Muscle layer of duodenum (tissue), 2 donors: ENCODE measurements at regions not wholly inside any gene's neighbourhood (a gene's known extent, or its start where the extent isn't known, plus 50 kb on each side); places are given as distances from the start of the nearest gene placed in this dataset.
"Not testable (repeated sequence)": the region's sequence is repeated elsewhere in the genome, so short reads cannot be mapped to it uniquely, and the experiment has no call there.

ENCODE experiments used
- H3K27ac ChIP-seq: one replicate; pipeline ENCODE4 v1.7.0; 2013; ENCODE audit warnings: mild to moderate bottlenecking, low read length
- H3K27me3 ChIP-seq: one replicate; pipeline ENCODE4 v1.7.0; 2013; ENCODE audit warnings: low read depth, mild to moderate bottlenecking, control low read depth, low read length
- H3K36me3 ChIP-seq, 2 donors: one replicate each; pipeline ENCODE4 v1.7.0; 2013; ENCODE audit warnings: low read length in 2 of 2, control low read depth in 1 of 2, mild to moderate bottlenecking in 1 of 2; ENCODE audit not compliant: insufficient read depth in 2 of 2, control insufficient read depth in 1 of 2
- H3K4me1 ChIP-seq, 2 donors: one replicate each; pipeline ENCODE4 v1.7.0; 2013; ENCODE audit warnings: low read length in 2 of 2, mild to moderate bottlenecking in 2 of 2, control low read depth in 1 of 2, moderate library complexity in 1 of 2; ENCODE audit not compliant: insufficient read depth in 2 of 2, control insufficient read depth in 1 of 2
- H3K4me3 ChIP-seq, 2 donors: one replicate each; pipeline ENCODE4 v1.7.0; 2013; ENCODE audit warnings: low read length in 2 of 2, low read depth in 1 of 2, mild to moderate bottlenecking in 1 of 2
- H3K9me3 ChIP-seq, 2 donors: one replicate each; pipeline ENCODE4 v1.7.0; 2013; ENCODE audit warnings: low read length in 2 of 2, control low read depth in 1 of 2, mild to moderate bottlenecking in 1 of 2; ENCODE audit not compliant: control insufficient read depth in 1 of 2
- donor health status: healthy.

DNA sequence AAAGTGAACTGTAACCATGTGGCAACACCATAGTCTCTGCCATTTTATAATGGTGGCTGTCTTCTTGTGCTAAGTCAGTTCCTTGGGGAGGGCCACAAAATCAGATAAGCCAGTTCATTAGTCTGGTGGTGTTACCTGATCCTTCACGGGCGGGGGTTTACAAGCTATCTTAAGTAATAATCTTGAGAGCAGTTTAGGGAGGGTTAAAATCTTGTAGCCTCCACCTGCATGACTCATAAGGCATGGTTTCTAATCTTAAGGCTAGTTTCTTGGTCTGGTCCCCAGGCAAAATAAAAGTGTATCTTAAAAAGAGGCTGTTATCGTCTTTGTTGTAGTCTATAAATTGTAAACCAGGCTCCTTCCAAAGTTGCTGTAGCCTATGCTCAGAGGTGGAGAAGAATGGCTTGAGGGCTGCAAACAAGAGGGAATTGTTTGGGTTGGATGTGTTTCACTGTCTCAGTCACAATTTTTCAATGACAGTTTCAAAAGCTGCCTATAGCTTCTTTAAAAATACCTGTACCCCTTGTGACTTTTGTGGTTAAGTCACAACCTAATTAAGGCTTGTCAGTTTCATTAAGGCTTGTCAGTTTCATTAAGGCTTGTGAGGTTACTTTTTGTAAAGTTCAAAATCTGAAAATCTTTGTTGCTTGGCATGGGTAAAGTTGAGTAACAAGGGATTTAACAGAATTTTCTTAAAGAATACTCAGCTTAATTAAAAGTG lies 135.7 kb downstream of the RPS4Y2 start:
- Histone ChIP-seq H3K27me3 (no peaks in the 10 kb centered on the region), H3K36me3 (no peaks in the 10 kb centered on the region), H3K27ac (no peak overlapping the region), H3K9me3 (no peaks in the 10 kb centered on the region), H3K4me3 (no peak overlapping the region), H3K4me1 (no peaks in the 10 kb centered on the region)

DNA sequence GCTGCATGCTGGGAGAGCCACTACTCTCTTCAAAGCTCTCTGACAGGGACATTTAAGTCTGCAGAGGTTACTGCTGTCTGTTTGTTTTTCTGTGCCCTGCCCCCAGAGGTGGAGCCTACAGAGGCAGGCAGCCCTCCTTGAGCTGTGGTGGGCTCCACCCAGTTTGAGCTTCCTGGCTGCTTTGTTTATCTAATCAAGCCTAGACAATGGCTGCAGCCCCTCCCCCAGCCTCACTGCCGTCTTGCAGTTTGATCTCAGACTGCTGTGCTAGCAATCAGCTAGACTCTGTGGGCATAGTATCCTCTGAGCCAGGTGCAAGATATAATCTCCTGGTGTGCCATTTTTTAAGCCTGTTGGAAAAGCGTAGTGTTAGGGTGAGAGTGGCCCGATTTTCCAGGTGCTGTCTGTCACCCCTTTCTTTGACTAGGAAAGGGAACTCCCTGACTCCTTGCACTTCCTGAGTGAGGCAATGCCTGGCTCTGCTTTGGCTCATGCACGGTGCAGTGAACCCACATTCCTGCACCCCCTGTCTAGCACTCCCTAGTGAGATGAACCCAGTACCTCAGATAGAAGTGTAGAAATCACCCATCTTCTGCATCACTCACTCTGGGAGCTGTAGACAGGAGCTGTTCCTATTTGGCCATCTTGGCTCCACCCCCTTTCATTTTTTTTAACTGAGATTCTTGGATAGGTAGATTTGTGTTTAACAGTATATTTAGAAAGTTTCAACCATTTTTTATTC lies 169.6 kb downstream of the RPS4Y2 start:
- not testable (repeated sequence) for H3K36me3 ChIP-seq, H3K9me3 ChIP-seq, H3K27ac ChIP-seq, H3K4me3 ChIP-seq, H3K27me3 ChIP-seq, H3K4me1 ChIP-seq

GRCh38 chrY:20929691-20930342 lies 173.9 kb downstream of the RPS4Y2 start:
- H3K9me3 ChIP-seq = peaks cover 0 to 6% of the 10 kb centered on the region in 2 donors
- H3K4me3 ChIP-seq = no peak overlapping the region
- no peaks in the 10 kb centered on the region for H3K4me1 ChIP-seq
- no peaks in the 10 kb centered on the region for H3K36me3 ChIP-seq
- H3K27me3 ChIP-seq = no peaks in the 10 kb centered on the region
- H3K27ac ChIP-seq = no peak overlapping the region

GRCh38 chrY:20936709-20937251 lies 180.9 kb downstream of the RPS4Y2 start:
- H3K4me3 ChIP-seq, H3K27me3 ChIP-seq, H3K4me1 ChIP-seq, H3K27ac ChIP-seq, H3K9me3 ChIP-seq, H3K36me3 ChIP-seq: not testable (repeated sequence)

- H3K27ac ChIP-seq = no peak overlapping the region
- no peaks in the 10 kb centered on the region for H3K9me3 ChIP-seq
Observed at GRCh38 chrY:20961512-20961911, 205.6 kb downstream of the RPS4Y2 start.

DNA sequence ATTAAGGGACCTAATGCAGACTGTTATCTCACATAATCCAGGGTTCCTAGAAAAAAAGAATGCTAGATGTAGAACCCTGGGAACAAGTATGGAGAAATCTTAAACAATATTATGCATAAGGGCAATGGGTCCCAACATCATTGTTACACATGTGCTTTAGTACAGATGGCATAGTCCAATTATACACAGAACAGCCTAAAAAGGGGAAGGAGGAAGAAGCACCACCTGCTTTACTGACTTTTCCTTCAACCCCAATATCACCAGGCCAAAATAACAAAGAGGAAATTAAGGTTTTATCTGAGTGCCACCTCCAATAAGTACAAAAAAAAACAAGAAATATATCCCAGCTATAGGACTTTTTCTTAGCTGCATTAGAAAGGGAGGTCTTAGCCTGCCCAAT lies 211.9 kb downstream of the RPS4Y2 start:
- no peak overlapping the region for H3K27ac ChIP-seq
- no peak overlapping the region for H3K4me3 ChIP-seq

More at GRCh38 chrY:20961512-20961911, 205.6 kb downstream of the RPS4Y2 start:
- Histone ChIP-seq H3K36me3 (no peaks in the 10 kb centered on the region), H3K4me1 (no peaks in the 10 kb centered on the region), H3K27me3 (no peaks in the 10 kb centered on the region), H3K4me3 (no peak overlapping the region)

DNA sequence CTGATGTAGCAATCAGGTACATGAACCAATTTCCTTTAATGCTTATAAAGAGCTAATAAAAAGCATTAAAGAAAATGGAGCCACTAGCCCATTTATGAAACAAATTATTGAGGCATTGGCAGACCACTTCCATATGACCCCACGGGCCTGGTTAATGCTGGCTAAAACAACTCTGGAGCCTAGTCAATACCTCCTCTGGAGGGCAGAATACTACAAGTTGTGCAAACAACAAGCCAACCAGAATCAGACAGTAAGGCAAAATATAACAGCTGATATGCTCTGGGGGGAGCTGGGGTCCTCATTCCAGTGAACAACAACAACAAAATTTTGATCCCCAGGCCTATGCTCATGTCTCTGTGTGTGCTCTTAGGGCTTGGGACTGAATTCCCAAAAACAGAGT lies 212.3 kb downstream of the RPS4Y2 start:
- no peaks in the 10 kb centered on the region for H3K36me3 ChIP-seq
- H3K9me3 ChIP-seq = no peaks in the 10 kb centered on the region
- no peaks in the 10 kb centered on the region for H3K27me3 ChIP-seq
- H3K4me1 ChIP-seq = no peaks in the 10 kb centered on the region
- no peak overlapping the region for H3K4me3 ChIP-seq
- H3K27ac ChIP-seq = no peak overlapping the region

More for the DNA sequence above, 211.9 kb downstream of the RPS4Y2 start:
- no peaks in the 10 kb centered on the region for H3K9me3 ChIP-seq
- H3K4me1 ChIP-seq = no peaks in the 10 kb centered on the region
- H3K36me3 ChIP-seq = no peaks in the 10 kb centered on the region
- H3K27me3 ChIP-seq = no peaks in the 10 kb centered on the region

DNA sequence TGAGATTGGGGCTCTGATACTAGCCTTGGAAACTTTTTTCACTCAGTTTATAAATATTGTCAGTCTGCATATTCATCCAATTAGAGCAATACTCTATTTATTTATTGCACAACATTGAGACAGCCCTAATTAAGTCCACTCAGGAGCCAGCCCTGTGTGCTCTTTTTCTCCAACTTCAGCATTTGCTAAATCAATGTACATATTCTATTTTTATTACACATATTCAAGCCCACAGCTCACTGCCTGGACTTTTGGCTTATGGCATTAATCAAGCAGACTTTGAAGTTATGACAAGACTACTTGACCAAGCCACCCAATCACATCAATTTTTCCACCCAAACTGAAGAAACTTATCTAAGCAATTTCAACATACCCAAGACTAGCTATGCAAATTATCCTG lies 215.5 kb downstream of the RPS4Y2 start:
- Histone ChIP-seq H3K4me1 (no peaks in the 10 kb centered on the region), H3K36me3 (no peaks in the 10 kb centered on the region), H3K27ac (no peak overlapping the region), H3K27me3 (no peaks in the 10 kb centered on the region), H3K9me3 (no peaks in the 10 kb centered on the region), H3K4me3 (no peak overlapping the region)

- H3K27me3 ChIP-seq = no peaks in the 10 kb centered on the region
- H3K9me3 ChIP-seq = no peaks in the 10 kb centered on the region
- H3K4me1 ChIP-seq = no peaks in the 10 kb centered on the region
- no peak overlapping the region for H3K4me3 ChIP-seq
- no peaks in the 10 kb centered on the region for H3K36me3 ChIP-seq
- no peak overlapping the region for H3K27ac ChIP-seq
Observed at GRCh38 chrY:20986037-20986436, 230.1 kb downstream of the RPS4Y2 start.

DNA sequence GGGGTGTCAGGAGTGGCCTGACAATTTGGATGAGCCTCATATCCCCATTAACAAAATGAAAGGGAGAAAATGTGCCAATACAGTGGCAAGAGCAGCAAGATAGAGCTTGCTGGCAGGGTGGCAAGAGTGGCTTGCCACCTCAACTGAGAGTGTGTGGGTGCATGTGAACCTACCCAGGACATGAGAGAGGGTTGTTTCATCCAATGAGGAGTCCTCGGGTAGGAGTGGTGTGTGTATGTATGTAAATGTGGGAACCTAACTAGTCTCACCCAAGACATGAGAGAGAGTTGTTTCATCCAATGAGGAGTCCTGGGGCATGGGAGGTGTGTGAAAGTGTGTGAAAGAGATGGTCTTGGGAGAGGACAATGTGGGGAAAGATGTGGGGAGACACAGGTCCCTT lies 234.2 kb downstream of the RPS4Y2 start:
- H3K4me1 ChIP-seq = no peaks in the 10 kb centered on the region
- no peaks in the 10 kb centered on the region for H3K27me3 ChIP-seq
- no peaks in the 10 kb centered on the region for H3K9me3 ChIP-seq
- H3K4me3 ChIP-seq = no peak overlapping the region
- no peak overlapping the region for H3K27ac ChIP-seq
- no peaks in the 10 kb centered on the region for H3K36me3 ChIP-seq

DNA sequence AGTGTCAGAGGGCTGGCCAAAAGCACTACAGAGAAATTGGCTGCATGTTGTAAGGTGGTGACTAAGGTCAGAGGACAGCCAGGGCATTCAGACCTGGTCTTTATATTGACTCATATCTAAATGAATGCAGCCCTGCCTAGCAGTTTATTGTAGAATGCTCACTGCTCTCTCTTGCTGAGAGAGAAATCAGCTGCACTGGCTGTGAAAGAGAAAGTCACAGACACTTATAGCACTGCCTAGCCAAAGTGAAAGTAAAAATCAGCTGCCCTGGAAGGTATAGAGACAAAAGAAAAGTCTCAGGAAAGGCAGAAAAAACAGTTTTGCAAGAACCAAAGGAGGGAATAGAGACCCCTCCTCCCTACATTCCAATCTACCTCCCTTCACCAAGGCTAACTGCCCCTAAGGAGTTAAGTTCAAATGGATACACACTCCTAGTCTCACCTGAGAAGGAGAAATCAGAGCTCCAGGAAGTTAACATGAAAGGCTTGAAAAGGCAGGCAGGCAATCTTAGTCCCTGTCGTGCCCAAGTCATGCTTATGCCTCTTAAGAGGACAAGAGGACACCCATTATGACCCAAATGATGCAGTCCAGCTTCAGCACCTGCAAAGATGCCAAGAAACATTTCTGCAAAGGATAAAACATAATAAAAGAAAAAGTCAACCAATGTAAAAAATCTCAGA lies 235.1 kb downstream of the RPS4Y2 start:
- no peaks in the 10 kb centered on the region for H3K27me3 ChIP-seq
- H3K4me3 ChIP-seq = peak overlapping the region in 1 of 2 donors; percentile 26
- H3K9me3 ChIP-seq = no peaks in the 10 kb centered on the region
- no peaks in the 10 kb centered on the region for H3K4me1 ChIP-seq
- peak overlapping the region; percentile 51 for H3K27ac ChIP-seq
- H3K36me3 ChIP-seq = no peaks in the 10 kb centered on the region
